Esophagus squamous epithelium (tissue), 5 donors: ENCODE measurements at regions not wholly inside any gene's neighbourhood (a gene's known extent, or its start where the extent isn't known, plus 50 kb on each side); places are given as distances from the start of the nearest gene placed in this dataset.

Source experiments
- DNase-seq: peaks from one replicate; lab custom pipeline; 2025; lab: John Stamatoyannopoulos, UW
- H3K27ac ChIP-seq, 4 donors: fragments of 200-600 bp; sonication (generic); one replicate each; pipeline ENCODE4 v1.5.1; 2016 to 2019; ENCODE audit warnings: mild to moderate bottlenecking in 1 of 4
- H3K27me3 ChIP-seq, 4 donors: fragments of 200-600 bp; sonication (generic); 1 replicate in 3 of 4; 2 replicates in 1 of 4; pipeline versions ENCODE4 v1.5.1 to v1.6.0; 2017 to 2021; ENCODE audit warnings: antibody characterized with exemption in 1 of 4
- H3K36me3 ChIP-seq, 3 donors: fragments of 200-600 bp; sonication (generic); one replicate each; pipeline ENCODE4 v1.5.1; 2016 to 2019
- H3K4me1 ChIP-seq, 3 donors: fragments of 200-600 bp; sonication (generic); one replicate each; pipeline ENCODE4 v1.5.1; 2017 to 2019
- H3K4me3 ChIP-seq, 4 donors: fragments of 200-600 bp; sonication (generic); 1 replicate in 3 of 4; 2 replicates in 1 of 4; pipeline ENCODE4 v1.5.1; 2016 to 2019; ENCODE audit warnings: mild to moderate bottlenecking in 2 of 4, moderate library complexity in 1 of 4
- H3K9me3 ChIP-seq, 3 donors: fragments of 200-600 bp; sonication (generic); one replicate each; pipeline ENCODE4 v1.5.1; 2016 to 2019
- CTCF ChIP-seq, 6 experiments: fragments of 450-650 bp in 4 of 6; fragments of 200-600 bp in 2 of 6; sonication (generic) in 2 of 6; IDR thresholded peaks; one replicate each; pipeline ENCODE4 v1.5.1; 2016 to 2019; ENCODE audit warnings: antibody characterized with exemption in 6 of 6, mild to moderate bottlenecking in 4 of 6, moderate library complexity in 4 of 6
- POLR2A ChIP-seq, 4 donors: fragments of 450-650 bp; IDR thresholded peaks; one replicate each; pipeline ENCODE4 v1.6.1; 2017; ENCODE audit warnings: antibody characterized with exemption in 4 of 4, mild to moderate bottlenecking in 4 of 4, moderate library complexity in 3 of 4
- WGBS, 2 donors: methylation state at CpG; one replicate each; pipeline ENCODE4 v1.1.5; 2018; 5-methylcytosine and 5-hydroxymethylcytosine counted together
- intact Hi-C: fragments of 100-400 bp; cut with DNase I; formaldehyde crosslinking; loops from one replicate; pipeline ENCODE4 v1.15.0; 2022
- donor health status: DM: yes; HTN: yes; CAD: no.

DNA sequence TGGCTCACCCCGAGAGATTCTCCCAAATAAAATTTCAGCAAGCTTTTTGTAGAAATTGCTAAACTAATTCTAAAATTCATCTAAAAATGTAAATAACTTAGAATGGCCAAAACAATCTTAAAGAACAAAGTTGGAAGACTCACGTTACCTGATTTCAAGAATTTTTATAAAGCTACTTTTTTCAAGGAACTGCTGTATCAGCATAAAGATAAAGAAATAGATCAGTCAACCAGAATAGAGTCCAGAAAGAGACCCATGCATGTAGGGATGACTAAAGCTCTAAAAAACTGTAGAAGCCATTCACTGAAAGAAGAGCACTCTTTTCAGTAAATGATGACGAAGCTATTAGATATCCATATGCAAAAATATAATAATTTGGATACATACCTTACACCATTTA lies 652.1 kb downstream of the TBC1D32 start:
- H3K9me3 ChIP-seq = no peaks in the 10 kb centered on the region
- TF ChIP-seq POLR2A (IDR thresholded peaks at IDR 0.05) = no peak
- no peak for TF ChIP-seq CTCF (IDR thresholded peaks at IDR 0.05)
- no peaks in the 10 kb centered on the region for H3K4me1 ChIP-seq
- intact Hi-C loops = no loop called here
- 61 to 80% methylated on average over 3 of the region's 3 CpGs for WGBS, 2 donors
- no peak overlapping the region for H3K4me3 ChIP-seq
- H3K27me3 ChIP-seq = no peaks in the 10 kb centered on the region
- H3K36me3 ChIP-seq = no peaks in the 10 kb centered on the region
- H3K27ac ChIP-seq = no peak overlapping the region
- DNase-seq = no peak

DNA sequence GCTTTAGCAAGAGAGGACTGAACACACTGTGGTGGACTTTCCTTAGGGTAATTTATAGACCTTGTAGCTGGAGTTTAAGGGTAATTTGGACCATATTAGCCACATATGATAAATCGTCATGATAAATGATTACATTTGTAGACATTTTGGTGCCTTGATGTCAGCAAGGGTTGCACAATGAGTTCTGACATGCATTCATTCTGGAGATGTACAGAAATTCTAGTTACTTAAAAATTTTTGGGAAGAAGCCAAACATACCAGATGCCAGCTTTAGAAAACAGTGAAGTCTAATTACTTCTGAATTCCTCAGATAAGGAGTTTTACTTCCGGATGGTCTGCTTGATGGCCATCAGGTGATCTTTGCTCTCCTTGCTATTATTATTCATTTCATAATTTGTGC lies 653.1 kb downstream of the TBC1D32 start:
- intact Hi-C loops = no loop called here
- no peaks in the 10 kb centered on the region for H3K9me3 ChIP-seq
- no peak for DNase-seq
- no peak overlapping the region for H3K4me3 ChIP-seq
- H3K4me1 ChIP-seq = no peaks in the 10 kb centered on the region
- no peaks in the 10 kb centered on the region for H3K27me3 ChIP-seq
- WGBS, 2 donors = 32 to 42% methylated on average over 2 of the region's 2 CpGs
- TF ChIP-seq POLR2A (IDR thresholded peaks at IDR 0.05) (no peak), CTCF (IDR thresholded peaks at IDR 0.05) (no peak)
- H3K36me3 ChIP-seq = no peaks in the 10 kb centered on the region
- H3K27ac ChIP-seq = no peak overlapping the region

- Histone ChIP-seq H3K4me3 (no peak overlapping the region), H3K9me3 (no peaks in the 10 kb centered on the region), H3K36me3 (no peaks in the 10 kb centered on the region), H3K27me3 (no peaks in the 10 kb centered on the region), H3K4me1 (no peaks in the 10 kb centered on the region), H3K27ac (no peak overlapping the region)
- intact Hi-C loops = no loop called here
- no peak for TF ChIP-seq POLR2A (IDR thresholded peaks at IDR 0.05)
- TF ChIP-seq CTCF (IDR thresholded peaks at IDR 0.05) = no peak
- 68 to 71% methylated on average over 3 of the region's 3 CpGs for WGBS, 2 donors
- DNase-seq = no peak
Observed at GRCh38 chr6:120675886-120676285, 658.4 kb downstream of the TBC1D32 start.

- Histone ChIP-seq H3K36me3 (no peaks in the 10 kb centered on the region), H3K4me3 (no peak overlapping the region), H3K4me1 (no peaks in the 10 kb centered on the region), H3K27ac (no peak overlapping the region), H3K27me3 (no peaks in the 10 kb centered on the region), H3K9me3 (no peaks in the 10 kb centered on the region)
- DNase-seq = no peak
- intact Hi-C loops = no loop called here
- WGBS, 2 donors = 34 to 46% methylated on average over 4 of the region's 4 CpGs
- TF ChIP-seq CTCF (IDR thresholded peaks at IDR 0.05) (no peak), POLR2A (IDR thresholded peaks at IDR 0.05) (no peak)
Observed at GRCh38 chr6:120671519-120671918, 662.8 kb downstream of the TBC1D32 start.

GRCh38 chr6:120652506-120652905 lies 681.8 kb downstream of the TBC1D32 start:
- Histone ChIP-seq H3K9me3 (no peaks in the 10 kb centered on the region), H3K36me3 (no peaks in the 10 kb centered on the region), H3K27ac (no peak overlapping the region), H3K4me1 (no peaks in the 10 kb centered on the region), H3K27me3 (no peaks in the 10 kb centered on the region), H3K4me3 (no peak overlapping the region)
- WGBS, 2 donors = 59 to 72% methylated on average over 2 of the region's 2 CpGs
- no peak for DNase-seq
- intact Hi-C loops = no loop called here
- TF ChIP-seq POLR2A (IDR thresholded peaks at IDR 0.05) = no peak
- TF ChIP-seq CTCF (IDR thresholded peaks at IDR 0.05) = no peak
